ENCODE measurements at regions not wholly inside any gene's neighbourhood (a gene's known extent, or its start where the extent isn't known, plus 50 kb on each side); places are given as distances from the start of the nearest gene placed in this dataset.
A peak's percentile ranks its signal among the peaks of the same experiment; 100 is the strongest.

- DNase-seq (ENCODE audit: insufficient read length, low spot score) (no peak), FAIRE-seq (no peak)
Observed at GRCh38 chr12:59839514-59839913, 243.7 kb downstream of the SLC16A7 start.

GRCh38 chr12:59843260-59843843 is 247.5 kb downstream of the SLC16A7 start:
- DNase-seq (ENCODE audit: insufficient read length, low spot score), result no peak
- no peak for FAIRE-seq

- DNase-seq (ENCODE audit: insufficient read length, low spot score) (no peak), FAIRE-seq (no peak)
Observed at GRCh38 chr12:59844750-59845149, 248.9 kb downstream of the SLC16A7 start.

GRCh38 chr12:59845293-59845692 is 249.5 kb downstream of the SLC16A7 start:
- FAIRE-seq, result no peak

GRCh38 chr12:59847127-59847526 is 251.3 kb downstream of the SLC16A7 start:
- no peak for DNase-seq (ENCODE audit: insufficient read length, low spot score)
- FAIRE-seq, result no peak

More at GRCh38 chr12:59845293-59845692, 249.5 kb downstream of the SLC16A7 start:
- no peak for DNase-seq (ENCODE audit: insufficient read length, low spot score)

- no peak for DNase-seq (ENCODE audit: insufficient read length, low spot score)
- FAIRE-seq, result no peak
Observed at GRCh38 chr12:59850268-59850667, 254.4 kb downstream of the SLC16A7 start.

GRCh38 chr12:59858508-59859170 is 262.8 kb downstream of the SLC16A7 start:
- DNase-seq (ENCODE audit: insufficient read length, low spot score), result no peak
- no peak for FAIRE-seq

- FAIRE-seq, result no peak
- no peak for DNase-seq (ENCODE audit: insufficient read length, low spot score)
Observed at GRCh38 chr12:59859171-59859510, 263.3 kb downstream of the SLC16A7 start.

- no peak for DNase-seq (ENCODE audit: insufficient read length, low spot score)
- no peak for FAIRE-seq
Observed at GRCh38 chr12:59861635-59862034, 265.8 kb downstream of the SLC16A7 start.

- no peak for FAIRE-seq
Observed at GRCh38 chr12:59867055-59867454, 271.2 kb downstream of the SLC16A7 start.

GRCh38 chr12:59867689-59868088 is 271.9 kb downstream of the SLC16A7 start:
- DNase-seq (ENCODE audit: insufficient read length, low spot score) (no peak), FAIRE-seq (no peak)

More at GRCh38 chr12:59867055-59867454, 271.2 kb downstream of the SLC16A7 start:
- no peak for DNase-seq (ENCODE audit: insufficient read length, low spot score)

- DNase-seq (ENCODE audit: insufficient read length, low spot score) (no peak), FAIRE-seq (no peak)
Observed at GRCh38 chr12:59871779-59872178, 275.9 kb downstream of the SLC16A7 start.

GRCh38 chr12:59873136-59873535 is 277.3 kb downstream of the SLC16A7 start:
- FAIRE-seq (no peak), DNase-seq (ENCODE audit: insufficient read length, low spot score) (no peak)

GRCh38 chr12:59874781-59875180 is 279.0 kb downstream of the SLC16A7 start:
- FAIRE-seq (no peak), DNase-seq (ENCODE audit: insufficient read length, low spot score) (no peak)

- FAIRE-seq, result no peak
- DNase-seq (ENCODE audit: insufficient read length, low spot score), result no peak
Observed at GRCh38 chr12:59886131-59886733, 290.4 kb downstream of the SLC16A7 start.

- DNase-seq (ENCODE audit: insufficient read length, low spot score) (no peak), FAIRE-seq (no peak)
Observed at GRCh38 chr12:59887178-59887577, 291.3 kb downstream of the SLC16A7 start.

GRCh38 chr12:59890896-59891579 is 295.2 kb downstream of the SLC16A7 start:
- no peak for DNase-seq (ENCODE audit: insufficient read length, low spot score)

GRCh38 chr12:59895166-59895775 is 299.4 kb downstream of the SLC16A7 start:
- DNase-seq (ENCODE audit: insufficient read length, low spot score) (no peak), FAIRE-seq (no peak)

More at GRCh38 chr12:59890896-59891579, 295.2 kb downstream of the SLC16A7 start:
- no peak for FAIRE-seq

GRCh38 chr12:59904874-59905521 is 309.2 kb downstream of the SLC16A7 start:
- FAIRE-seq, result no peak
- peak; percentile 1 for DNase-seq (ENCODE audit: insufficient read length, low spot score)

GRCh38 chr12:59911516-59911915 is 315.7 kb downstream of the SLC16A7 start:
- DNase-seq (ENCODE audit: insufficient read length, low spot score) (no peak), FAIRE-seq (peak; percentile 28)

- FAIRE-seq, result no peak
- DNase-seq (ENCODE audit: insufficient read length, low spot score), result no peak
Observed at GRCh38 chr12:59916988-59917387, 321.2 kb downstream of the SLC16A7 start.

Measured in HTR-8/SVneo (cell line).